HG03066 (cell line): ENCODE measurements at regions not wholly inside any gene's neighbourhood (a gene's known extent, or its start where the extent isn't known, plus 50 kb on each side); places are given as distances from the start of the nearest gene placed in this dataset.
"Not testable (repeated sequence)": the region's sequence is repeated elsewhere in the genome, so short reads cannot be mapped to it uniquely, and the experiment has no call there.

ENCODE experiments used
- ATAC-seq: cut with Tn5 transposase; IDR thresholded peaks from one replicate; pipeline ENCODE4 v1.9.1; 2021; ENCODE audit warnings: low read depth; ENCODE audit not compliant: unreplicated experiment

- no peak for ATAC-seq
Observed at GRCh38 chr6:69623357-69623756, 173.5 kb downstream of the LMBRD1 start.

DNA sequence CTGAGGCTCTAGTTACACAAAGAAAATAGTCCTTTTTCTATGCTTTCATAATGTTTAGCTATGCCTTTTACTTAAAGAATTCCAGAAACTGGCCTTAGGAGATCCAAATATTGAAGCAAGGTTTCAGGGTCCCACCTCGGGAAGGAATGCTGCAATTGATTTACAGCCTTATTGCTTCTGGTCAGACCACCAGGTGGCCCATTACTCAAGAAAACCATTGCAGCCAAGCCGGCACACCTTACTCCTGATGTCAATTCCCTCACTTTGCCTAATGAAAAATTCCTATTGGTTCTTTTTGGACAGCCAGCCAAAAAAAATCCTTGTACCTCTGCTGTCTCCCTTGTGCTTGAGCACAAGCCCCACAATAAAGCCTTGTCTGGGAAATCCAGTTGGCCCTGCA lies 173.9 kb downstream of the LMBRD1 start:
- ATAC-seq = no peak

DNA sequence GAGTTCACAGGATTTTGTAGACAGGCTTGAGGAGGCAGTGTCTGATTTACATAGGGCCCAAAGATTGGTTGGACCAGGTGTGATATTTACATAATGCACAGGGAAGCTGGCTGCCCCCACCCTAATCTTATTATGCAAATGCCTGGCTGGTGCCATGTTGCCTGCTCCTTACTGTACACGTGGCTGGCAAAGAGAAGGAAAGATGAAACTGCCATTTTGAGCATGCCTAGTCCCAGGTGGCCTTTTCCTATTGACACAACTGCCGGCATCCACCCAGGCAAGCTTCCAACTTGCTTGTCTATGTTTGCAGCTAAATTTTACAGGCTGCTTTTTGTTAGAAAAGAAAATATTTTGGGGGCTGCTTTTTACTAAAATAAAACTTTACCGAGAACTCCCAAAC lies 174.6 kb downstream of the LMBRD1 start:
- ATAC-seq = no peak

DNA sequence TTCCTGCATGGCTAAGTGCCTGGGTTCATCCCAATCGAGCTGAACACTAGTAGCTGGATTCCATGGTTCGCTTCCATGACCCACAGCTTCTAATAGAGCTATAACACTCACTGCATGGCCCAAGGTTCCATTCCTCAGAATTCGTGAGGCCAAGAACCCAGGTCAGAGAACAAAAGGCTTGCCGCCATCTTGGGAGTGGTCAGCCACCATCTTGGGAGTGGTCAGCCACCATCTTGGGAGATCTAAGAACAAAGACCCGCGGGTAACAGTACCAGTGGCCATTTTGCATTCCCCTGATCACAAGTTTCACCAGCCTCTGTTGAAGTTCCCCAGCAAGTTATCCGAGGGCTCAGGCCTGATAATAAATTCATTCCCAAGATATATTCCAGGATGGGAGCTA lies 179.6 kb downstream of the LMBRD1 start:
- no peak for ATAC-seq

DNA sequence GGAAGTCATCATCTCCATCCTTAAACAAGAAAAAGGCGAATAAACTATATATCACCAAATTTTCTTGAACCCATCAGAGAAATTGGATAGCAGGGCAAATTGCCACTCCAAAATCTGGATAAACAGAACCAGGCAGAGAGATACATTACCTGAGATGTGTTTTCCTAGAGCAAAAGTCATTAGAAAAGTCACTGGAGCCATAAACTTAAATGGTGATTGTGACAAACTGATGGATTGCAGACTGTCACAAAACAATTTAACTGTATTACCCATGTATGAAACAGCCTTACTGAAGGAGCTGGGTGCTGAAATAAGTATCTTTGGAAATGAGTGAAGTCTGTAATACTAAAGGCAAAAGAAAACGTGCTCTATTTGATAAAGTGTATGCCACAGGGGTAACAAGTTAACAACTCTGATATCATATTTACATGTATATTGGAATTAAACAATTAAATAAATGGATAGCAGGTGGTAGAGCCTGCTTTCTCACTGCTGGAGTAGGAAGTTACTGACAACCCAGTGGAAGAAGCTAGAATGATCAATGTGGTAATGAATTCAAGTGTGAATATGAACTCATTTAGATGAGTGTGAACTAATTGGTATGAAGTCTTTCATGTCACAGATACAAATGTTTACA lies 186.9 kb downstream of the LMBRD1 start:
- no peak for ATAC-seq

DNA sequence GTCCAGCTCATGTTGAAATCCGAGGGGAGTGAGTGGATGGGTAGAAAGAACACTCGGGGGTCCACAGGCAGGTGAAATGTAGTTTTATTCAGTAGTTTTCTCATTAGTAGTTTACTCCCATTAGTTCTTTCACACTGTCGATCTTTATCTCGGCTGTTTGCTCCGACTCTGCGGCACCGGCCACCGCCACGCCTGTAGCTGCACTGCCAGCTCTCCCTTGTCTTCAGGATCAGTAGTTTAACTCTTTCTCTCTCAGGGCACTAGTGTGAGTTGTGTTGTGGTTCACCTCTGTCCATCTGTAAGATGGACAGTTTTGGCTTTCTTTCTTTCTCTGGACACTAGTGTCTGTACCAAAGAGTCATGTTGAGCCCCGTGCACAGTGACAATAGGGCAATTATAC lies 195.7 kb downstream of the LMBRD1 start:
- ATAC-seq = no peak

DNA sequence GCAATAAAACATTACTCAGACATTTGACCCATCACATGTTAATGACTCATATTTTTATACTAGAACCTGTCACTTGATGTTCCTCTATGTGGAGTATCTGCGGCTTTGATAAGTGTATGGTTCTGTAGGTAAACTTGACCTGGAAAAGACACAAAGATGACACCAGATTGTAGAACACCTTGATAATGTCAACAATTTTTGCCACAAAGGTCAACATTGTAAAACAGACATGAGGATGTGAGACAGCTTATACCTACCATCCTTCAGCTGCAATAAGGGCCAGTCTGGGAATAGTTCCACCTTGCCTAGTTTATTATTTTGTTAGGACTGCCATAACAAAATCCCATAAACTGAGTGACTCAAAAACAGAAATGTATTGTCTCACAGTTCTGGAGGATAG lies 202.4 kb downstream of the LMBRD1 start:
- no peak for ATAC-seq

GRCh38 chr6:69593706-69594105 lies 203.1 kb downstream of the LMBRD1 start:
- ATAC-seq = no peak

DNA sequence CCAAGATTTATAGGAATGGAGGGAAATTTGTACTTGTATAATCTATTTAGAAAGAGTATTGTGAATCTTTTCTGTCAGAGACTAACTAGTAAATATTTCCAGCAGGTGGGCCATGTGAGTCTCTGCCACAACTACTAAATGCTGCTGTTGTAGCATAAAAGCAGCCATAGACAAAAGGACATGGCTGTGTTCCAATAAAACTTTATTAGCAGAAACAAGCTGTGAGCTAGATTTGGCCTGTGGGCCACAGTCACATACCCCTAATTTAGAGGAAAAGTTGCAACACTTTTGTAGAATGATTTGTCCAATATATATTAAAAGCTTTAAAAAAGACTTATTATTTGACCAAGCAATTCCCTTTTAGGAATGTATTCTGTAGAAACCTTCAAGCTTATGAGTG lies 207.2 kb downstream of the LMBRD1 start:
- ATAC-seq = no peak

DNA sequence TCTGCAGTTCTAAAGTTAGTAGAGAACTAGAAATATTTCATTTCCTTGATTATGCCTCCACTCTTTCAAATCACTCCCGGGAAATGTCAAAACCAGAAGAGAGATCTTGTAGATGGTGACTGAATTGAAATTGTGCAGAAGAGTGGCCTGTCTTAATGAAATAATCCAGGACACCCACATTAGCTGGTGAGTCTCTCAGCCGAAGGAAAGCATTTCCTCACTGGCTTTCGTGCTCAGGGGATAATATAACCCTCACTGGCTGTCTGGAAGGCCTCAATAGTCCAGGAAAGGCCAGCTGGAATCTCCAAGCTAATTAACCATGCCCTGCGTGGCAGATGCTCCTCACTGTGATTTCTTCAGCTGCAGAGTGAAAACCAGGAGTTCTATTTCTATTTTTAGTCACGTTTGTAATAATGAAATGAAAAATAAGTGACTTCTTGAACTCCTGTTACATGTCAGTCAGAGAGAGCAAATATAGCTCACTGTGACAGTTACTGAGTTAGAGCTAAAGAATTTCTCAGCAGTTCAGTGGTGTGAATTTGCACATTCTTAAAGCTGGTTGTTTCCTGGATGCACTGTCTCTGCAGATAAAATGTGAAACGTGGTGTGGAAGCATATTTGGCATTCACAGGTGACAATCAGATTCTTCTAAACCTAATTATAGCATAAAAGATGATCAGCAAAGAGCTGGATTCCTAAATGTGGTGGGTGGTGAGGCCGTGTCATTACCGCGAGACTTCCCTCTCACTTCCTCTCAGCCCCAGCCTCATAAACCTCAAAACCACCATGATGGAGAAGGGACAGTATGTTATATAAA lies 211.7 kb downstream of the LMBRD1 start:
- ATAC-seq = peak; percentile 93

GRCh38 chr6:69584536-69584912 lies 212.3 kb downstream of the LMBRD1 start:
- ATAC-seq = no peak

GRCh38 chr6:69581581-69581980 lies 215.2 kb downstream of the LMBRD1 start:
- no peak for ATAC-seq

DNA sequence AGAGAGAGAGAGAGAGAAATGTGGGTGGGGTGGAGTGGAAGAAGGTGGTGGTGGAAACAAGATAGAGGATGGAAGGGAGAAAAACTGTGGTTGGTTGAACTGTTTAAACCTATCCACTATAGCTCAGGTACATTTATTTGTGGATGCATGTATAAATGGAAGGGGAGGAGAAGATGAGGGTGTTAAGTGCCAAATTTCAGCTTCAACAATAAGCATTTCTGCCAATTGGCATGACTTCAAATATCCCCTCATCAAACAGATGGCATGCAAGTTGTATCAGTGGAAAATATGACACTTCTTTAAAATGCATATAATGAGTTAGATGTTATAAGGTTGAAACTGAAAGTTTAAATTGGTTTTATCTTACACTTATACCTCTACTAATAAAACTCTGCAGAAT lies 216.1 kb downstream of the LMBRD1 start:
- ATAC-seq = no peak

DNA sequence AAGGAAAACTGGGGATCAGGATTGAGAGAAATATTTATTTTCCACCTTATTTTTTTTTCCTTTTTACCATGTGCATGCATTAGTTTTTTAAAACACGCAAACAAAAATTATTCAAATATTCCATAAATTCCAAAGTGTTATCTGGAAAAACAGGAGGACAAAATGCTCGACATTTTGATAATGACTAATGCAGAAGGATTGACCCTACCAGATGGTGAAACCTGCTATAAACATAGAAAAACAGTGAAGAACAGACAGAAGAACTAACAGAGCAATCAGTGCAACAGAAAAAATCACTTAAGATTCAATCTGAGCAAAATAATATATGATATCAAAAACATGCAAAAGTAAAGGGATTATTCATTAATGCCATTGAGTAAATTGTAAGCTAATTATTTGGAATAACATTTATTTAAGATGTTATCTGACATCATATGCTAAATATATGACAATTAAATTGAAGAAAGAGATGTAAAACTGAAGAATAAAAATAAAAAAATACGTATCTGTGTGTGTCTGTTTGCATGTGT lies 218.4 kb downstream of the LMBRD1 start:
- ATAC-seq = no peak

DNA sequence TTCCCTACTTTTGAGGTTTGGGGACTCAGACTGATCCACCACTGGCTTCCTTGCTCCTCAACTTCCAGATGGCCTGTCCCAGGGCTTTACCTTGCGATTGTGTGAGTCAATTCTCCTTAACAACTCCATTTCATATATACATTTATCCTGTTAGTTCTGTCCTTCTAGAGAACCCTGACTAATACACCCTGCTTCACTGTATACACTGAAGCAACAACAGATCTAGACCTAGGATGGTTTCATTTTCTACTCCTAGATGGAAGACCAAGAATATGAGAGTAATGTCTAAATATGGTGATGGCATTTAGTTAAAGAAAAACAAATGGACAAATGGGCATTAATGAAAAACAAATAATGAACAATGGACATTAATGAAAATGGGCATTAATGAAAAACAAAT lies 225.6 kb downstream of the LMBRD1 start:
- no peak for ATAC-seq

DNA sequence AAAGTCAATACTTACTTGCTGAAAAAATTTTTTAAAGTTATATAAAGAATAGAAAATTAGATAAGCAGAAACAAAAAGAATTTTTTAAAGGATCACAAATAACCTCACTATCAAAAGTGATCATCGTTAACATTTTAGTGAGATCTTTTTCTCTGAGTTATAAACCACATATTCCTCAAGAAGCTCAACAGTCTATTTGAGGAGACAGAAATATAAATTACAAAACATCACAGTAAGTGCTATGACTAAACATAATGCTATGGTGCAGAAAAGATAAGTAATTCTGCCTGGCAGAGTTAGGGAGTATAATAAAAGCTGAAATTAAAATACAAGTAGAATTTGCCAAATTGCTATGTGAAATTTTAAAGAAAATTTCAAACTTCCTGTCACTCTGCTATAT lies 226.7 kb downstream of the LMBRD1 start:
- no peak for ATAC-seq

DNA sequence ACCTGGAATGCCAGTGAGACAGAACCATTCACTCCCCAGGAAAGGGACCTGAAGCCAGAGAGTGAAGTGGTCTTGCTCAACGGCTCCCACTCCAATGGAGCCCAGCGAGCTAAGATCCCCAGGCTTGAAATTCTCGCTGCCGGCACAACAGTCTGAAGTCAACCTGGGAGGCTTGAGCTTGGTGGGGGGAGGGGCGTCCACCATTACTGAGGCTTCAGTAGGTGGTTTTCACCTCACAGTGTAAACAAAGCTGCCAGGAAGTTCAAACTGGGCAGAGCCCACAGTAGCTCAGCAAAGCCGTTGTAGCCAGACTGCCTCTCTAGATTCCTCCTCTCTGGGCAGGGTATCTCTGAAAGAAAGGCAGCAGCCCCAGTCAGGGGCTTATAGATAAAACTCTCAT lies 236.2 kb downstream of the LMBRD1 start:
- ATAC-seq = not testable (repeated sequence)

GRCh38 chr6:69555088-69555638 lies 241.6 kb downstream of the LMBRD1 start:
- ATAC-seq = no peak

GRCh38 chr6:69542494-69542893 lies 254.3 kb downstream of the LMBRD1 start:
- no peak for ATAC-seq

DNA sequence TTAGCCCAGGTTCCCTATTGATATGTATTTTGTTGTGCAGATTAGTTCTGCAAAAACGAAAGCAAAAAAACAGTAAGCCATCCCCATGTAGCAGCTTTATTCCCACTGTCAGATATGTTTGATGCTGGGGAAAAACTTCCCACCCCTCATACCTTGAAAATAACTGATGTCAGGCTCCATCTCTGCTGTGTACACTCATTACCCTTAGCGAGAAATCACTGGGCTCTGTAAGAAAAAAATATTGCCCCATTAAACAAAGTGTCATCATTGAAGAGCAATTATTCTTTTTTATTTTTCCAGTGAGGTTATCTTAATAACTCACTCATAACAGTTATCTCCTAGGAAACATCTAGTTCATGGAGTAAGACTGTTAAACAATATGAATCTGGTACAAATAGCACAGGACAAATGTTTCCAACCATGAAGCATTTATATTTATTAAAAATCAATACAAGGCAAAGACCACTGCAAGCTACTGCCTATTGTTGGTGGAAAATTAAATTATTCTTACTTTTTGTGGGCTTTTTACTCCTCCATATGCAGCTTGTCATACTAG lies 268.8 kb downstream of the LMBRD1 start:
- no peak for ATAC-seq

GRCh38 chr6:69515480-69515879 lies 281.3 kb downstream of the LMBRD1 start:
- ATAC-seq = not testable (repeated sequence)
